ENCODE measurements at regions not wholly inside any gene's neighbourhood (a gene's known extent, or its start where the extent isn't known, plus 50 kb on each side); places are given as distances from the start of the nearest gene placed in this dataset.

GRCh38 chr15:95953032-95953431, 377.5 kb upstream of the NR2F2 start:
- no peak for DNase-seq

GRCh38 chr15:95957861-95958260, 372.6 kb upstream of the NR2F2 start:
- DNase-seq = no peak

- DNase-seq = no peak
These were observed 372.1 kb upstream of the NR2F2 start for GRCh38 chr15:95958382-95958781.

GRCh38 chr15:95968856-95969255, 361.6 kb upstream of the NR2F2 start:
- no peak for DNase-seq

GRCh38 chr15:95970326-95970725, 360.2 kb upstream of the NR2F2 start:
- no peak for DNase-seq

GRCh38 chr15:95972041-95972553, 358.4 kb upstream of the NR2F2 start:
- DNase-seq = no peak

- DNase-seq = no peak
These were observed 357.7 kb upstream of the NR2F2 start for GRCh38 chr15:95972812-95973211.

GRCh38 chr15:95973566-95974256, 356.8 kb upstream of the NR2F2 start:
- no peak for DNase-seq

- no peak for DNase-seq
These were observed 355.3 kb upstream of the NR2F2 start for GRCh38 chr15:95975212-95975611.

GRCh38 chr15:95979286-95979685, 351.2 kb upstream of the NR2F2 start:
- DNase-seq = no peak

- no peak for DNase-seq
These were observed 349.3 kb upstream of the NR2F2 start for GRCh38 chr15:95981209-95981608.

GRCh38 chr15:95987299-95987698, 343.2 kb upstream of the NR2F2 start:
- DNase-seq = no peak

- no peak for DNase-seq
These were observed 342.5 kb upstream of the NR2F2 start for GRCh38 chr15:95987886-95988573.

GRCh38 chr15:95988574-95988887, 342.0 kb upstream of the NR2F2 start:
- no peak for DNase-seq

GRCh38 chr15:95989392-95989791, 341.1 kb upstream of the NR2F2 start:
- no peak for DNase-seq

- DNase-seq = no peak
These were observed 339.7 kb upstream of the NR2F2 start for GRCh38 chr15:95990833-95991232.

- no peak for DNase-seq
These were observed 336.1 kb upstream of the NR2F2 start for GRCh38 chr15:95994418-95994817.

GRCh38 chr15:95995375-95996168, 334.9 kb upstream of the NR2F2 start:
- no peak for DNase-seq

GRCh38 chr15:95996494-95996893, 334.0 kb upstream of the NR2F2 start:
- no peak for DNase-seq

- DNase-seq = no peak
These were observed 331.6 kb upstream of the NR2F2 start for GRCh38 chr15:95998935-95999334.

GRCh38 chr15:96002890-96003859, 327.3 kb upstream of the NR2F2 start:
- no peak for DNase-seq

- DNase-seq = no peak
These were observed 324.6 kb upstream of the NR2F2 start for GRCh38 chr15:96005906-96006305.

GRCh38 chr15:96011136-96011535, 319.4 kb upstream of the NR2F2 start:
- no peak for DNase-seq
